Colonic mucosa (tissue), 4 donors: ENCODE measurements at regions not wholly inside any gene's neighbourhood (a gene's known extent, or its start where the extent isn't known, plus 50 kb on each side); places are given as distances from the start of the nearest gene placed in this dataset.

Experiments used
- DNase-seq: peaks from one replicate; pipeline ENCODE4 v3.0.0-alpha.2; 2020
- H3K27ac ChIP-seq: fragments of 200-600 bp; one replicate; pipeline ENCODE4 v1.8.0; 2021
- H3K27me3 ChIP-seq: fragments of 200-600 bp; one replicate; pipeline ENCODE4 v1.8.0; 2021
- H3K36me3 ChIP-seq: fragments of 200-600 bp; one replicate; pipeline ENCODE4 v1.8.0; 2021
- H3K4me1 ChIP-seq: fragments of 200-600 bp; one replicate; pipeline ENCODE4 v1.8.0; 2021; ENCODE audit warnings: mild to moderate bottlenecking
- H3K4me3 ChIP-seq: fragments of 200-600 bp; one replicate; pipeline ENCODE4 v1.8.0; 2021
- H3K9ac ChIP-seq, 2 donors: one replicate each; pipeline ENCODE4 v1.7.0; 2013; ENCODE audit warnings: control low read depth in 2 of 2, low read depth in 2 of 2, low read length in 2 of 2
- H3K9me3 ChIP-seq: fragments of 200-600 bp; one replicate; pipeline ENCODE4 v1.8.0; 2021
- CTCF ChIP-seq: fragments of 200-600 bp; IDR thresholded peaks from one replicate; pipeline ENCODE4 v1.8.0; 2022; ENCODE audit warnings: antibody characterized with exemption, mild to moderate bottlenecking
- intact Hi-C: fragments of 100-400 bp; cut with DNase I; formaldehyde crosslinking; loops from one replicate; pipeline ENCODE4 v1.14.1; 2022
- donor health status: healthy.
- donor health status: DM: no; HTN: no; CAD: no.
- donor health status: DM: no; HTN: no; CAD: no.

GRCh38 chr5:135100431-135100830, 66.4 kb upstream of the PITX1 start:
- H3K4me3 ChIP-seq: no peak overlapping the region
- H3K27me3 ChIP-seq: no peaks in the 10 kb centered on the region
- H3K36me3 ChIP-seq: no peaks in the 10 kb centered on the region
- H3K27ac ChIP-seq: no peak overlapping the region
- DNase-seq: no peak
- no peaks in the 10 kb centered on the region for H3K4me1 ChIP-seq
- no peaks in the 10 kb centered on the region for H3K9me3 ChIP-seq
- no peak for TF ChIP-seq CTCF
- intact Hi-C loops: no loop called here
- no peak overlapping the region for H3K9ac ChIP-seq

- no peaks in the 10 kb centered on the region for H3K4me1 ChIP-seq
- no peak for DNase-seq
- no peaks in the 10 kb centered on the region for H3K9me3 ChIP-seq
- H3K36me3 ChIP-seq: no peaks in the 10 kb centered on the region
- no peaks in the 10 kb centered on the region for H3K27me3 ChIP-seq
- intact Hi-C loops: no loop called here
- H3K9ac ChIP-seq: no peak overlapping the region
- no peak overlapping the region for H3K27ac ChIP-seq
- H3K4me3 ChIP-seq: no peak overlapping the region
- no peak for TF ChIP-seq CTCF
Measured at GRCh38 chr5:135100011-135100410, 66.0 kb upstream of the PITX1 start.

GRCh38 chr5:135097390-135097789, 63.4 kb upstream of the PITX1 start:
- H3K27ac ChIP-seq: no peak overlapping the region
- no peak for TF ChIP-seq CTCF
- intact Hi-C loops: no loop called here
- no peak for DNase-seq
- H3K9ac ChIP-seq: no peak overlapping the region
- no peaks in the 10 kb centered on the region for H3K27me3 ChIP-seq
- H3K36me3 ChIP-seq: no peaks in the 10 kb centered on the region
- H3K4me3 ChIP-seq: no peak overlapping the region
- no peaks in the 10 kb centered on the region for H3K9me3 ChIP-seq
- no peaks in the 10 kb centered on the region for H3K4me1 ChIP-seq

- intact Hi-C loops: no loop called here
- Histone ChIP-seq H3K4me1 (no peaks in the 10 kb centered on the region), H3K9ac (no peak overlapping the region), H3K9me3 (no peaks in the 10 kb centered on the region), H3K27ac (no peak overlapping the region), H3K27me3 (no peaks in the 10 kb centered on the region), H3K36me3 (no peaks in the 10 kb centered on the region), H3K4me3 (no peak overlapping the region)
- no peak for DNase-seq
- TF ChIP-seq CTCF: no peak
Measured at GRCh38 chr5:135095871-135096270, 61.8 kb upstream of the PITX1 start.

GRCh38 chr5:135095052-135095715, 61.2 kb upstream of the PITX1 start:
- no peaks in the 10 kb centered on the region for H3K4me1 ChIP-seq
- no peaks in the 10 kb centered on the region for H3K36me3 ChIP-seq
- TF ChIP-seq CTCF: no peak
- H3K27me3 ChIP-seq: no peaks in the 10 kb centered on the region
- no peaks in the 10 kb centered on the region for H3K9me3 ChIP-seq
- H3K27ac ChIP-seq: no peak overlapping the region
- H3K4me3 ChIP-seq: no peak overlapping the region
- DNase-seq: no peak
- intact Hi-C loops: no loop called here
- no peak overlapping the region for H3K9ac ChIP-seq
